Neural crest cell (in vitro differentiated cells): ENCODE measurements at regions not wholly inside any gene's neighbourhood (a gene's known extent, or its start where the extent isn't known, plus 50 kb on each side); places are given as distances from the start of the nearest gene placed in this dataset.

Experiments used
- DNase-seq: peaks from one replicate; pipeline ENCODE4 v3.0.0; 2021; ENCODE audit warnings: low read depth, mixed read lengths, low spot score
- H3K27ac Mint-ChIP-seq: one replicate; pipeline ENCODE4 v1.8.0; 2021; ENCODE audit warnings: mild to moderate bottlenecking, mixed read lengths; ENCODE audit not compliant: unreplicated experiment
- H3K27me3 Mint-ChIP-seq: 2 replicates; pipeline ENCODE4 v1.8.0; 2021; ENCODE audit warnings: low read depth, mild to moderate bottlenecking, mixed read lengths
- H3K36me3 Mint-ChIP-seq: 2 replicates; pipeline ENCODE4 v1.8.0; 2021; ENCODE audit warnings: low read depth, mild to moderate bottlenecking, mixed read lengths
- H3K4me1 Mint-ChIP-seq: 2 replicates; pipeline ENCODE4 v1.8.0; 2021; ENCODE audit warnings: mixed read lengths
- H3K4me3 Mint-ChIP-seq: one replicate; pipeline ENCODE4 v1.8.0; 2021; ENCODE audit warnings: mild to moderate bottlenecking, mixed read lengths
- H3K9me3 Mint-ChIP-seq: 2 replicates; pipeline ENCODE4 v1.8.0; 2021; ENCODE audit warnings: mixed read lengths
- TF ChIP-seq, protein P1 (sequence below): fragments of 200-600 bp; sonication (generic); conservative IDR thresholded peaks from 2 replicates; pipeline ENCODE4 v1.5.0; 2021; ENCODE audit warnings: antibody characterized with exemption, mild to moderate bottlenecking

DNA sequence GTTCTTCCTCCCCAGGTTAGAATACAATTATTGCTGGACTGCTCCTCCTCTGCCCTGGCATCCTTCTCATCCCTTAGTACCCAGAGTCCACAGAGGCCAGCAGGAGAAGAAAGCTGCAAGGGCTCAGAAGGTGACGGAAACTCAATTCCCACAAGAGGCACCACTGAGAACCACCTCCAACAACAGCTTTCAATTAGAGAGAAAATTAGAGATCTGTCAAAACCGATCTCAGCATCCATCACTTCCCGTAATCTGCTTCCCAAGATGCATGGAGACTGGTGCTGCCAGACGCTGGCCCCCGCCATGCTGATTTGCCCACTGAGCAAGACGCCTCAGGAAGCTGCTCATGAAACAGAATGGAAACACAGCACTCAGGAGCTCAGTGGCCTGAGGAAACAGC, 135.0 kb upstream of the PRICKLE2 start:
- no peaks in the 10 kb centered on the region for H3K9me3 Mint-ChIP-seq
- no peaks in the 10 kb centered on the region for H3K27me3 Mint-ChIP-seq

GRCh38 chr3:64359735-64360134, 134.5 kb upstream of the PRICKLE2 start:
- Mint-ChIP-seq H3K9me3 (no peaks in the 10 kb centered on the region), H3K27ac (no peak overlapping the region), H3K4me3 (no peak overlapping the region), H3K27me3 (no peaks in the 10 kb centered on the region), H3K4me1 (peaks cover 41% of the 10 kb centered on the region), H3K36me3 (no peaks in the 10 kb centered on the region)
- DNase-seq, result no peak
- TF ChIP-seq, protein P1, sequence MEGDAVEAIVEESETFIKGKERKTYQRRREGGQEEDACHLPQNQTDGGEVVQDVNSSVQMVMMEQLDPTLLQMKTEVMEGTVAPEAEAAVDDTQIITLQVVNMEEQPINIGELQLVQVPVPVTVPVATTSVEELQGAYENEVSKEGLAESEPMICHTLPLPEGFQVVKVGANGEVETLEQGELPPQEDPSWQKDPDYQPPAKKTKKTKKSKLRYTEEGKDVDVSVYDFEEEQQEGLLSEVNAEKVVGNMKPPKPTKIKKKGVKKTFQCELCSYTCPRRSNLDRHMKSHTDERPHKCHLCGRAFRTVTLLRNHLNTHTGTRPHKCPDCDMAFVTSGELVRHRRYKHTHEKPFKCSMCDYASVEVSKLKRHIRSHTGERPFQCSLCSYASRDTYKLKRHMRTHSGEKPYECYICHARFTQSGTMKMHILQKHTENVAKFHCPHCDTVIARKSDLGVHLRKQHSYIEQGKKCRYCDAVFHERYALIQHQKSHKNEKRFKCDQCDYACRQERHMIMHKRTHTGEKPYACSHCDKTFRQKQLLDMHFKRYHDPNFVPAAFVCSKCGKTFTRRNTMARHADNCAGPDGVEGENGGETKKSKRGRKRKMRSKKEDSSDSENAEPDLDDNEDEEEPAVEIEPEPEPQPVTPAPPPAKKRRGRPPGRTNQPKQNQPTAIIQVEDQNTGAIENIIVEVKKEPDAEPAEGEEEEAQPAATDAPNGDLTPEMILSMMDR, result no peak

More for the DNA sequence above, 135.0 kb upstream of the PRICKLE2 start:
- TF ChIP-seq, protein P1, result no peak
- no peaks in the 10 kb centered on the region for H3K36me3 Mint-ChIP-seq
- no peak overlapping the region for H3K4me3 Mint-ChIP-seq
- H3K27ac Mint-ChIP-seq, result no peak overlapping the region
- peaks cover 35% of the 10 kb centered on the region for H3K4me1 Mint-ChIP-seq
- no peak for DNase-seq

- Mint-ChIP-seq H3K27me3 (no peaks in the 10 kb centered on the region), H3K27ac (no peak overlapping the region), H3K4me1 (peaks cover 48% of the 10 kb centered on the region)
These were observed 133.6 kb upstream of the PRICKLE2 start for GRCh38 chr3:64358853-64359252.

GRCh38 chr3:64358176-64358575, 132.9 kb upstream of the PRICKLE2 start:
- Mint-ChIP-seq H3K9me3 (no peaks in the 10 kb centered on the region), H3K27ac (no peak overlapping the region), H3K4me3 (no peak overlapping the region), H3K4me1 (peaks cover 55% of the 10 kb centered on the region), H3K36me3 (no peaks in the 10 kb centered on the region), H3K27me3 (no peaks in the 10 kb centered on the region)
- TF ChIP-seq, protein P1, result no peak
- no peak for DNase-seq

More at GRCh38 chr3:64358853-64359252, 133.6 kb upstream of the PRICKLE2 start:
- no peak for DNase-seq
- Mint-ChIP-seq H3K9me3 (no peaks in the 10 kb centered on the region), H3K36me3 (no peaks in the 10 kb centered on the region), H3K4me3 (no peak overlapping the region)
- TF ChIP-seq, protein P1, result no peak

- H3K36me3 Mint-ChIP-seq, result no peaks in the 10 kb centered on the region
- TF ChIP-seq, protein P1, result no peak
- no peaks in the 10 kb centered on the region for H3K27me3 Mint-ChIP-seq
- no peak overlapping the region for H3K27ac Mint-ChIP-seq
- no peak overlapping the region for H3K4me3 Mint-ChIP-seq
- DNase-seq, result no peak
- no peaks in the 10 kb centered on the region for H3K9me3 Mint-ChIP-seq
- peaks cover 56% of the 10 kb centered on the region for H3K4me1 Mint-ChIP-seq
These were observed 132.2 kb upstream of the PRICKLE2 start for GRCh38 chr3:64357481-64357880.

GRCh38 chr3:64355401-64355807, 130.1 kb upstream of the PRICKLE2 start:
- TF ChIP-seq, protein P1, result no peak
- no peak for DNase-seq
- Mint-ChIP-seq H3K27ac (peak overlapping the region; percentile 7), H3K36me3 (no peaks in the 10 kb centered on the region), H3K4me1 (peaks cover 63% of the 10 kb centered on the region), H3K4me3 (no peak overlapping the region), H3K9me3 (no peaks in the 10 kb centered on the region), H3K27me3 (no peaks in the 10 kb centered on the region)
